CD4-positive, alpha-beta T cell (primary cell): ENCODE measurements at regions not wholly inside any gene's neighbourhood (a gene's known extent, or its start where the extent isn't known, plus 50 kb on each side); places are given as distances from the start of the nearest gene placed in this dataset.

Experiments used
- ATAC-seq: fragments of 200-7000 bp; cut with Tn5 transposase; one replicate; pipeline ENCODE4 v1.10.0; 2022; ENCODE audit warnings: mild to moderate bottlenecking; ENCODE audit not compliant: poor library complexity
- CTCF ChIA-PET: fragments of 350-600 bp; sonication (Branson Sonifier 250); formaldehyde crosslinking; loops from one replicate; lab custom pipeline; 2021; ENCODE audit warnings: antibody characterized with exemption, inconsistent platforms; lab: Charles Lee
- POLR2A ChIA-PET: fragments of 350-600 bp; sonication (Branson Sonifier 250); formaldehyde crosslinking; loops from one replicate; lab custom pipeline; 2021; ENCODE audit warnings: antibody characterized with exemption, inconsistent platforms; lab: Charles Lee
- DNase-seq, 14 experiments: peaks; one replicate each; pipeline ENCODE4 v3.0.0-alpha.2; 2013 to 2020; ENCODE audit warnings: mixed read lengths in 2 of 14
- H3K27ac ChIP-seq, 2 donors: one replicate each; pipeline versions ENCODE4 v1.5.1 to v1.7.0; 2013; ENCODE audit warnings: low read length in 2 of 2, low read depth in 1 of 2, mild to moderate bottlenecking in 1 of 2
- H3K27me3 ChIP-seq, 2 experiments: 1 replicate in 1 of 2; 2 replicates in 1 of 2; pipeline versions ENCODE4 v1.6.1 to v1.7.0; 2013; ENCODE audit warnings: low read length in 2 of 2, control low read depth in 1 of 2, mild to moderate bottlenecking in 1 of 2, moderate library complexity in 1 of 2; ENCODE audit not compliant: insufficient read depth in 2 of 2, control insufficient read depth in 1 of 2
- H3K36me3 ChIP-seq: one replicate; pipeline ENCODE4 v1.6.1; 2013; ENCODE audit warnings: low read length, control low read depth; ENCODE audit not compliant: insufficient read depth
- H3K4me1 ChIP-seq: one replicate; pipeline ENCODE4 v1.6.1; 2013; ENCODE audit warnings: low read length, control low read depth; ENCODE audit not compliant: insufficient read depth
- H3K4me3 ChIP-seq: one replicate; pipeline ENCODE4 v1.5.1; 2013; ENCODE audit warnings: mild to moderate bottlenecking, low read length, moderate library complexity
- H3K9me3 ChIP-seq, 2 experiments: 1 replicate in 1 of 2; 2 replicates in 1 of 2; pipeline versions ENCODE4 v1.6.1 to v1.7.0; 2013; ENCODE audit warnings: low read length in 2 of 2, mild to moderate bottlenecking in 2 of 2, control low read depth in 1 of 2, moderate library complexity in 1 of 2; ENCODE audit not compliant: control insufficient read depth in 1 of 2, insufficient read depth in 1 of 2
- H3K27ac Mint-ChIP-seq: one replicate; pipeline ENCODE4 v1.8.0; 2020; ENCODE audit warnings: mixed read lengths
- H3K27me3 Mint-ChIP-seq: one replicate; pipeline ENCODE4 v1.8.0; 2021; ENCODE audit warnings: mixed read lengths
- H3K36me3 Mint-ChIP-seq: one replicate; pipeline ENCODE4 v1.8.0; 2021; ENCODE audit warnings: low read depth, mixed read lengths
- H3K4me1 Mint-ChIP-seq: one replicate; pipeline ENCODE4 v1.8.0; 2021; ENCODE audit warnings: low read depth, mixed read lengths
- H3K4me3 Mint-ChIP-seq: one replicate; pipeline ENCODE4 v1.8.0; 2020; ENCODE audit warnings: mild to moderate bottlenecking, mixed read lengths
- H3K9me3 Mint-ChIP-seq: one replicate; pipeline ENCODE4 v1.8.0; 2020; ENCODE audit warnings: mixed read lengths
- intact Hi-C, 2 experiments: fragments of 100-400 bp; cut with DNase I in 1 of 2; cut with micrococcal nuclease in 1 of 2; formaldehyde crosslinking; loops; one replicate each; pipeline versions ENCODE4 v1.15.1 to v1.9.0; 2023 to 2025; cut with DNase I, micrococcal nuclease
- TF ChIP-seq, protein P1 (sequence below): fragments of 200-600 bp; IDR thresholded peaks from one replicate; pipeline ENCODE4 v1.8.0; 2022; ENCODE audit warnings: antibody characterized with exemption, mild to moderate bottlenecking

DNA sequence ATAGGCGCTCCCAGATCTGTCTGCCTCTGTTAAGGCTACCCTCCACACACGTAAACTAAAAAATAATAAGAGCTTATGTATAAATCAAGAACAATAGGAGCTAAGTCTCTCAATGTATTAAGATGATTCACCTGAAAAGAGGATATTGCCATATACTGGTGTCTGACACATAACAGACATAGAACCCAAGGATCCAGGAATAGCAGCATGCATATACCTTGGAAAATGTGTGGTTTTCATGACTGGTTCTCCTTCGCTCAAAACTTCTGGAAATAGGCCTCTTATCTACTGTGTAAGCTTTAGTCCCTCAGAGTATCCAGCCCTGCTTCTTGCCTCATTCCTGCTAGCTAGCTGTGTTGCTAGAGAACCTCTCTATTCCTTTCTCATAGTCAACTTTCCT, 203.7 kb upstream of the SLITRK2 start:
- peaks cover 4% of the 10 kb centered on the region for H3K9me3 Mint-ChIP-seq
- Histone ChIP-seq H3K4me1 (no peaks in the 10 kb centered on the region), H3K9me3 (peaks cover 0 to 4% of the 10 kb centered on the region in 2 experiments), H3K36me3 (no peaks in the 10 kb centered on the region), H3K27me3 (no peaks in the 10 kb centered on the region), H3K4me3 (no peak overlapping the region), H3K27ac (no peak overlapping the region)
- POLR2A ChIA-PET, result no interaction called here
- DNase-seq (no peak), ATAC-seq (no peak)
- H3K4me1 Mint-ChIP-seq, result no peaks in the 10 kb centered on the region
- H3K27ac Mint-ChIP-seq, result no peak overlapping the region
- intact Hi-C loops, result no loop called here
- TF ChIP-seq, protein P1, sequence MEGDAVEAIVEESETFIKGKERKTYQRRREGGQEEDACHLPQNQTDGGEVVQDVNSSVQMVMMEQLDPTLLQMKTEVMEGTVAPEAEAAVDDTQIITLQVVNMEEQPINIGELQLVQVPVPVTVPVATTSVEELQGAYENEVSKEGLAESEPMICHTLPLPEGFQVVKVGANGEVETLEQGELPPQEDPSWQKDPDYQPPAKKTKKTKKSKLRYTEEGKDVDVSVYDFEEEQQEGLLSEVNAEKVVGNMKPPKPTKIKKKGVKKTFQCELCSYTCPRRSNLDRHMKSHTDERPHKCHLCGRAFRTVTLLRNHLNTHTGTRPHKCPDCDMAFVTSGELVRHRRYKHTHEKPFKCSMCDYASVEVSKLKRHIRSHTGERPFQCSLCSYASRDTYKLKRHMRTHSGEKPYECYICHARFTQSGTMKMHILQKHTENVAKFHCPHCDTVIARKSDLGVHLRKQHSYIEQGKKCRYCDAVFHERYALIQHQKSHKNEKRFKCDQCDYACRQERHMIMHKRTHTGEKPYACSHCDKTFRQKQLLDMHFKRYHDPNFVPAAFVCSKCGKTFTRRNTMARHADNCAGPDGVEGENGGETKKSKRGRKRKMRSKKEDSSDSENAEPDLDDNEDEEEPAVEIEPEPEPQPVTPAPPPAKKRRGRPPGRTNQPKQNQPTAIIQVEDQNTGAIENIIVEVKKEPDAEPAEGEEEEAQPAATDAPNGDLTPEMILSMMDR, result no peak
- CTCF ChIA-PET, result no interaction called here
- H3K36me3 Mint-ChIP-seq, result no peaks in the 10 kb centered on the region
- H3K27me3 Mint-ChIP-seq, result no peaks in the 10 kb centered on the region
- no peak overlapping the region for H3K4me3 Mint-ChIP-seq

DNA sequence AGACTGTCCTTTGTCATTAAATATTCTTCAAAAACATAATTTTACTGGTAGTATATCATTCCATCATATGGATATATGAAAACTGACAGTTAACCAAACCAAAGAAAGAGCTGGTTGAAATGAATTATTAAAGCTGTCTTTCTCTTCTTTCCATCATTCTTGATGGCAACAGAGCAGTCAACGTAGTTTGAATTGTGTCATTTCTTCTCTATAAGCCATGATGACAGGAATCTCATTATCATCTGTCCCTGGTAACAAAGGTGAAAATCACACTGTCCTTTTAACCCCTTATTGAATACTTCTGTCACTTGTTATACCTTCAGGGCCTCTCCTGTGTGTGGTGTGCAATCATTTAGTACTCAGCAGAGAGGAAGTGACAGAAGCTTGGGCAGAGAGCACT, 197.0 kb upstream of the SLITRK2 start:
- TF ChIP-seq, protein P1, result no peak
- no peaks in the 10 kb centered on the region for H3K27me3 Mint-ChIP-seq
- no peaks in the 10 kb centered on the region for H3K4me1 Mint-ChIP-seq
- ChIA-PET CTCF (no interaction called here), POLR2A (no interaction called here)
- Histone ChIP-seq H3K27me3 (no peaks in the 10 kb centered on the region), H3K36me3 (no peaks in the 10 kb centered on the region), H3K9me3 (no peaks in the 10 kb centered on the region), H3K27ac (no peak overlapping the region), H3K4me3 (no peak overlapping the region), H3K4me1 (no peaks in the 10 kb centered on the region)
- no peak for ATAC-seq
- H3K9me3 Mint-ChIP-seq, result peaks cover 5% of the 10 kb centered on the region
- no peak for DNase-seq
- no peaks in the 10 kb centered on the region for H3K36me3 Mint-ChIP-seq
- intact Hi-C loops, result no loop called here
- no peak overlapping the region for H3K4me3 Mint-ChIP-seq
- H3K27ac Mint-ChIP-seq, result no peak overlapping the region

- Histone ChIP-seq H3K27me3 (no peaks in the 10 kb centered on the region), H3K36me3 (no peaks in the 10 kb centered on the region), H3K9me3 (no peaks in the 10 kb centered on the region), H3K27ac (no peak overlapping the region), H3K4me3 (no peak overlapping the region), H3K4me1 (no peaks in the 10 kb centered on the region)
- ATAC-seq (no peak), DNase-seq (no peak)
- CTCF ChIA-PET, result no interaction called here
- H3K4me3 Mint-ChIP-seq, result no peak overlapping the region
- H3K4me1 Mint-ChIP-seq, result no peaks in the 10 kb centered on the region
- POLR2A ChIA-PET, result no interaction called here
- H3K27ac Mint-ChIP-seq, result no peak overlapping the region
- H3K36me3 Mint-ChIP-seq, result no peaks in the 10 kb centered on the region
- intact Hi-C loops, result no loop called here
- TF ChIP-seq, protein P1, result no peak
- peaks cover 5% of the 10 kb centered on the region for H3K9me3 Mint-ChIP-seq
- no peaks in the 10 kb centered on the region for H3K27me3 Mint-ChIP-seq
These were observed 194.2 kb upstream of the SLITRK2 start for GRCh38 chrX:145623453-145623852.
